ENCODE measurements at regions not wholly inside any gene's neighbourhood (a gene's known extent, or its start where the extent isn't known, plus 50 kb on each side); places are given as distances from the start of the nearest gene placed in this dataset.

DNA sequence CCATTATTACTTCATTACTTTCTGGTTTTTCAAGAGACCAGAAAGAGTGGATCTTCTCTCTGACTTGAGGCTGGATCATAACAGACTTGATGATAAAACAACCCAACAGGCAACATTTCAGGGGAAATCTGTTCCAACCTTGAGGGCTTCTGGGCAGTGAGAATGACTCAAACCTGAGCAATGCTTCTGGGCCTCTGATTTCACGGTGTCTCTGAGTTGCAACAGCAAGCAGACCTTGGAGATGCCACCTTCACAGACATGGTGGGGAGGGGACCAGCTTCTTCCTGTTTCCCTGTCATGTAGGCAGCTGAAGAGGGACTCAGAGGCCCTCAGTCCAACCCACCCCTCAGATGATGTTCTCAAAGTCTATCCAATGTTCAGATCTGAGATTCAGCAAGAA is 104.0 kb downstream of the ABHD5 start:
- TF ChIP-seq, protein P1, sequence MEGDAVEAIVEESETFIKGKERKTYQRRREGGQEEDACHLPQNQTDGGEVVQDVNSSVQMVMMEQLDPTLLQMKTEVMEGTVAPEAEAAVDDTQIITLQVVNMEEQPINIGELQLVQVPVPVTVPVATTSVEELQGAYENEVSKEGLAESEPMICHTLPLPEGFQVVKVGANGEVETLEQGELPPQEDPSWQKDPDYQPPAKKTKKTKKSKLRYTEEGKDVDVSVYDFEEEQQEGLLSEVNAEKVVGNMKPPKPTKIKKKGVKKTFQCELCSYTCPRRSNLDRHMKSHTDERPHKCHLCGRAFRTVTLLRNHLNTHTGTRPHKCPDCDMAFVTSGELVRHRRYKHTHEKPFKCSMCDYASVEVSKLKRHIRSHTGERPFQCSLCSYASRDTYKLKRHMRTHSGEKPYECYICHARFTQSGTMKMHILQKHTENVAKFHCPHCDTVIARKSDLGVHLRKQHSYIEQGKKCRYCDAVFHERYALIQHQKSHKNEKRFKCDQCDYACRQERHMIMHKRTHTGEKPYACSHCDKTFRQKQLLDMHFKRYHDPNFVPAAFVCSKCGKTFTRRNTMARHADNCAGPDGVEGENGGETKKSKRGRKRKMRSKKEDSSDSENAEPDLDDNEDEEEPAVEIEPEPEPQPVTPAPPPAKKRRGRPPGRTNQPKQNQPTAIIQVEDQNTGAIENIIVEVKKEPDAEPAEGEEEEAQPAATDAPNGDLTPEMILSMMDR (IDR thresholded peaks at IDR 0.05; ENCODE audit: insufficient read depth, low read length) = no peak
- TF ChIP-seq GABPA (IDR thresholded peaks at IDR 0.05; ENCODE audit: low read depth) = no peak
- TF ChIP-seq POLR2AphosphoS5 (IDR thresholded peaks at IDR 0.05; ENCODE audit: low read depth) = no peak

Data from HL-60 (cell line).